WTC11 (cell line): ENCODE measurements at regions not wholly inside any gene's neighbourhood (a gene's known extent, or its start where the extent isn't known, plus 50 kb on each side); places are given as distances from the start of the nearest gene placed in this dataset.

ENCODE experiments used
- ATAC-seq: fragments of 200-7000 bp; cut with Tn5 transposase; 2 replicates; pipeline ENCODE4 v1.10.0; 2021; ENCODE audit warnings: mild to moderate bottlenecking, moderate library complexity
- CTCF ChIA-PET: fragments of 300-600 bp; sonication (Branson Sonifier 250); formaldehyde crosslinking; loops from one replicate; lab custom pipeline; 2021; ENCODE audit warnings: antibody characterized with exemption; lab: Charles Lee
- POLR2A ChIA-PET: fragments of 350-600 bp; sonication (Branson Sonifier 250); formaldehyde crosslinking; loops from one replicate; lab custom pipeline; 2021; ENCODE audit warnings: antibody characterized with exemption; lab: Charles Lee
- DNase-seq: peaks from one replicate; pipeline ENCODE4 v3.0.0; 2021; ENCODE audit warnings: low spot score
- H3K27ac Mint-ChIP-seq: 2 replicates; pipeline ENCODE4 v1.8.0; 2021; ENCODE audit warnings: mixed read lengths
- H3K27me3 Mint-ChIP-seq: 2 replicates; pipeline ENCODE4 v1.8.0; 2021; ENCODE audit warnings: low read depth, mild to moderate bottlenecking, moderate library complexity, mixed read lengths
- H3K36me3 Mint-ChIP-seq: 2 replicates; pipeline ENCODE4 v1.8.0; 2021; ENCODE audit warnings: mixed read lengths
- H3K4me1 Mint-ChIP-seq: 2 replicates; pipeline ENCODE4 v1.8.0; 2022; ENCODE audit warnings: mixed read lengths
- H3K4me3 Mint-ChIP-seq: 2 replicates; pipeline ENCODE4 v1.8.0; 2021; ENCODE audit warnings: mild to moderate bottlenecking, moderate library complexity, mixed read lengths
- H3K9me3 Mint-ChIP-seq: 2 replicates; pipeline ENCODE4 v1.8.0; 2021; ENCODE audit warnings: mixed read lengths
- ARID4B ChIP-seq: sonication (generic); formaldehyde crosslinking; IDR thresholded peaks from 2 replicates; pipeline ENCODE4 v1.8.0; 2023; ENCODE audit warnings: missing genetic modification reagents, mild to moderate bottlenecking, borderline replicate concordance
- ATF2 ChIP-seq: sonication (generic); formaldehyde crosslinking; IDR thresholded peaks from 2 replicates; pipeline ENCODE4 v1.8.1; 2022; ENCODE audit warnings: low read depth, missing genetic modification reagents, borderline replicate concordance
- CREM ChIP-seq: sonication (generic); formaldehyde crosslinking; IDR thresholded peaks from 2 replicates; pipeline ENCODE4 v1.8.1; 2022; ENCODE audit warnings: mild to moderate bottlenecking, missing genetic modification reagents, moderate library complexity
- GTF2I ChIP-seq: fragments of 250-450 bp; sonication (Bioruptor Pico); conservative IDR thresholded peaks from 2 replicates; pipeline ENCODE4 v1.4.0; 2021; ENCODE audit warnings: mild to moderate bottlenecking
- IRF2 ChIP-seq: sonication (generic); formaldehyde crosslinking; IDR thresholded peaks from 2 replicates; pipeline ENCODE4 v1.8.0; 2022; ENCODE audit warnings: low read depth, missing genetic modification reagents, borderline replicate concordance
- MXD4 ChIP-seq: fragments of 250-450 bp; sonication (Bioruptor Pico); IDR thresholded peaks from 2 replicates; pipeline ENCODE4 v1.8.0; 2021; ENCODE audit warnings: mild to moderate bottlenecking, moderate library complexity, borderline replicate concordance
- NR1H2 ChIP-seq: sonication (generic); formaldehyde crosslinking; IDR thresholded peaks from 2 replicates; pipeline ENCODE4 v1.9.0; 2021; ENCODE audit warnings: mild to moderate bottlenecking, moderate library complexity, missing genetic modification reagents
- RELA ChIP-seq: sonication (generic); formaldehyde crosslinking; IDR thresholded peaks from 2 replicates; pipeline ENCODE4 v1.8.1; 2022; ENCODE audit warnings: missing genetic modification reagents, mild to moderate bottlenecking, borderline replicate concordance
- RORB ChIP-seq: fragments of 250-450 bp; sonication (Bioruptor Pico); IDR thresholded peaks from 2 replicates; pipeline ENCODE4 v1.9.0; 2021; ENCODE audit warnings: mild to moderate bottlenecking
- SMAD3 ChIP-seq: sonication (generic); formaldehyde crosslinking; IDR thresholded peaks from 2 replicates; pipeline ENCODE4 v1.8.0; 2022; ENCODE audit warnings: missing genetic modification reagents, mild to moderate bottlenecking, borderline replicate concordance
- SP1 ChIP-seq: sonication (generic); formaldehyde crosslinking; conservative IDR thresholded peaks from 2 replicates; pipeline ENCODE4 v1.8.1; 2022; ENCODE audit warnings: missing genetic modification reagents
- TCF7 ChIP-seq: sonication (generic); formaldehyde crosslinking; IDR thresholded peaks from 2 replicates; pipeline ENCODE4 v1.8.0; 2022; ENCODE audit warnings: mild to moderate bottlenecking, low read depth, missing genetic modification reagents, moderate library complexity
- TEAD1 ChIP-seq: sonication (generic); formaldehyde crosslinking; IDR thresholded peaks from 2 replicates; pipeline ENCODE4 v1.8.0; 2022; ENCODE audit warnings: mild to moderate bottlenecking, missing genetic modification reagents
- TEAD4 ChIP-seq: sonication (generic); formaldehyde crosslinking; IDR thresholded peaks from 2 replicates; pipeline ENCODE4 v1.8.0; 2022; ENCODE audit warnings: mild to moderate bottlenecking, missing genetic modification reagents
- TP53 ChIP-seq: sonication (generic); formaldehyde crosslinking; IDR thresholded peaks from 2 replicates; pipeline ENCODE4 v1.8.1; 2023; ENCODE audit warnings: mild to moderate bottlenecking, missing genetic modification reagents
- USF1 ChIP-seq: sonication (generic); formaldehyde crosslinking; IDR thresholded peaks from 2 replicates; pipeline ENCODE4 v1.8.0; 2022; ENCODE audit warnings: mild to moderate bottlenecking, missing genetic modification reagents
- ZBTB21 ChIP-seq: sonication (generic); formaldehyde crosslinking; IDR thresholded peaks from 2 replicates; pipeline ENCODE4 v1.8.1; 2023; ENCODE audit warnings: mild to moderate bottlenecking, missing genetic modification reagents, borderline replicate concordance
- ZNF423 ChIP-seq: fragments of 250-450 bp; sonication (Bioruptor Pico); IDR thresholded peaks from 2 replicates; pipeline ENCODE4 v2.1.2; 2022; ENCODE audit warnings: mild to moderate bottlenecking, moderate library complexity
- ZNF671 ChIP-seq: fragments of 250-450 bp; sonication (Bioruptor Pico); IDR thresholded peaks from 2 replicates; pipeline ENCODE4 v1.8.0; 2021; ENCODE audit warnings: mild to moderate bottlenecking
- TF ChIP-seq, protein P1 (sequence below): sonication (generic); formaldehyde crosslinking; IDR thresholded peaks from 2 replicates; pipeline ENCODE4 v1.8.1; 2022; ENCODE audit warnings: mild to moderate bottlenecking, moderate library complexity, missing genetic modification reagents
- TF ChIP-seq, protein P2 (sequence below): fragments of 200-600 bp; IDR thresholded peaks from 2 replicates; pipeline ENCODE4 v1.8.0; 2022; ENCODE audit warnings: antibody characterized with exemption
- TF ChIP-seq, protein P3 (sequence below): sonication (generic); formaldehyde crosslinking; IDR thresholded peaks from 2 replicates; pipeline ENCODE4 v1.8.0; 2023; ENCODE audit warnings: mild to moderate bottlenecking, missing genetic modification reagents
- TF ChIP-seq, protein P4 (sequence below): sonication (generic); formaldehyde crosslinking; IDR thresholded peaks from 2 replicates; pipeline ENCODE4 v1.8.0; 2022; ENCODE audit warnings: mild to moderate bottlenecking, missing genetic modification reagents
- TF ChIP-seq, protein P5 (sequence below): fragments of 250-450 bp; sonication (Bioruptor Pico); IDR thresholded peaks from 2 replicates; pipeline ENCODE4 v1.9.0; 2021; ENCODE audit warnings: mild to moderate bottlenecking

GRCh38 chrX:40320819-40321218, 223.1 kb upstream of the BCOR start (continued):
- TF ChIP-seq, protein P1, sequence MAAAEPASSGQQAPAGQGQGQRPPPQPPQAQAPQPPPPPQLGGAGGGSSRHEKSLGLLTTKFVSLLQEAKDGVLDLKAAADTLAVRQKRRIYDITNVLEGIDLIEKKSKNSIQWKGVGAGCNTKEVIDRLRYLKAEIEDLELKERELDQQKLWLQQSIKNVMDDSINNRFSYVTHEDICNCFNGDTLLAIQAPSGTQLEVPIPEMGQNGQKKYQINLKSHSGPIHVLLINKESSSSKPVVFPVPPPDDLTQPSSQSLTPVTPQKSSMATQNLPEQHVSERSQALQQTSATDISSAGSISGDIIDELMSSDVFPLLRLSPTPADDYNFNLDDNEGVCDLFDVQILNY (CRISPR knock-in tag), result no peak
- TF ChIP-seq USF1 (CRISPR knock-in tag) (no peak), IRF2 (CRISPR knock-in tag) (no peak), CREM (no peak), SMAD3 (CRISPR knock-in tag) (no peak), TEAD1 (CRISPR knock-in tag) (no peak), ZBTB21 (CRISPR knock-in tag) (no peak)
- TF ChIP-seq, protein P2, sequence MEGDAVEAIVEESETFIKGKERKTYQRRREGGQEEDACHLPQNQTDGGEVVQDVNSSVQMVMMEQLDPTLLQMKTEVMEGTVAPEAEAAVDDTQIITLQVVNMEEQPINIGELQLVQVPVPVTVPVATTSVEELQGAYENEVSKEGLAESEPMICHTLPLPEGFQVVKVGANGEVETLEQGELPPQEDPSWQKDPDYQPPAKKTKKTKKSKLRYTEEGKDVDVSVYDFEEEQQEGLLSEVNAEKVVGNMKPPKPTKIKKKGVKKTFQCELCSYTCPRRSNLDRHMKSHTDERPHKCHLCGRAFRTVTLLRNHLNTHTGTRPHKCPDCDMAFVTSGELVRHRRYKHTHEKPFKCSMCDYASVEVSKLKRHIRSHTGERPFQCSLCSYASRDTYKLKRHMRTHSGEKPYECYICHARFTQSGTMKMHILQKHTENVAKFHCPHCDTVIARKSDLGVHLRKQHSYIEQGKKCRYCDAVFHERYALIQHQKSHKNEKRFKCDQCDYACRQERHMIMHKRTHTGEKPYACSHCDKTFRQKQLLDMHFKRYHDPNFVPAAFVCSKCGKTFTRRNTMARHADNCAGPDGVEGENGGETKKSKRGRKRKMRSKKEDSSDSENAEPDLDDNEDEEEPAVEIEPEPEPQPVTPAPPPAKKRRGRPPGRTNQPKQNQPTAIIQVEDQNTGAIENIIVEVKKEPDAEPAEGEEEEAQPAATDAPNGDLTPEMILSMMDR, result no peak
- TF ChIP-seq, all 79 proteins: peak for 0

DNA sequence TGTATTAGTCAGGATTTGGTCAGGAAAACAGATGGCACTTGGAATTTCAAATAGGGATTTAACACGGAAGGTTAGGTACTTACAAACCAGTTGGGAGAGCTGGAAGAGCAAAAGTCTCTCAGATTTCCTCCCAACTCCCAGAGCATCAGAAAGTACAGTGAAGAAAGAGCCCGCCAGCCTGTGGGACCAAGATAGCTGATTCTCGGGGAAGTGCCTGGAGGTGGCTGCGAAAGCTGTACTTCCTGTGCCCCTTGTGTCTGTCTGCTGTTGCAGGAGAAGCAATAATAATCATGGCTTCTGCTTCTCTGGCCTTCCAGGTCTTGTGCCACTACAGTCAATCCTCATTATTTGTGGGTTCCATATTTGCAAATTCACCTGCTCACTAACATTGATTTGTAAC, 221.0 kb upstream of the BCOR start:
- no peaks in the 10 kb centered on the region; the same call in 1 of the 2 replicates for H3K27me3 Mint-ChIP-seq
- CTCF ChIA-PET, result no interaction called here
- H3K4me3 Mint-ChIP-seq, result no peak overlapping the region
- POLR2A ChIA-PET, result no interaction called here
- ATAC-seq, result no peak
- no peak overlapping the region for H3K27ac Mint-ChIP-seq
- H3K4me1 Mint-ChIP-seq, result peaks cover 9% of the 10 kb centered on the region
- no peak for DNase-seq
- H3K9me3 Mint-ChIP-seq, result peaks cover 14% of the 10 kb centered on the region
- peaks cover 6% of the 10 kb centered on the region; the same call in 1 of the 2 replicates for H3K36me3 Mint-ChIP-seq
- TF ChIP-seq ATF2 (CRISPR knock-in tag) (no peak), MXD4 (CRISPR knock-in tag) (no peak), ZNF423 (CRISPR knock-in tag) (no peak), ZNF671 (CRISPR knock-in tag) (no peak), GTF2I (CRISPR knock-in tag) (no peak), ARID4B (CRISPR knock-in tag) (no peak), TCF7 (CRISPR knock-in tag) (no peak), RORB (CRISPR knock-in tag) (no peak), TEAD4 (no peak), SP1 (CRISPR knock-in tag) (no peak), RELA (CRISPR knock-in tag) (no peak), TP53 (CRISPR knock-in tag) (no peak), NR1H2 (CRISPR knock-in tag) (no peak)
- TF ChIP-seq, protein P3, sequence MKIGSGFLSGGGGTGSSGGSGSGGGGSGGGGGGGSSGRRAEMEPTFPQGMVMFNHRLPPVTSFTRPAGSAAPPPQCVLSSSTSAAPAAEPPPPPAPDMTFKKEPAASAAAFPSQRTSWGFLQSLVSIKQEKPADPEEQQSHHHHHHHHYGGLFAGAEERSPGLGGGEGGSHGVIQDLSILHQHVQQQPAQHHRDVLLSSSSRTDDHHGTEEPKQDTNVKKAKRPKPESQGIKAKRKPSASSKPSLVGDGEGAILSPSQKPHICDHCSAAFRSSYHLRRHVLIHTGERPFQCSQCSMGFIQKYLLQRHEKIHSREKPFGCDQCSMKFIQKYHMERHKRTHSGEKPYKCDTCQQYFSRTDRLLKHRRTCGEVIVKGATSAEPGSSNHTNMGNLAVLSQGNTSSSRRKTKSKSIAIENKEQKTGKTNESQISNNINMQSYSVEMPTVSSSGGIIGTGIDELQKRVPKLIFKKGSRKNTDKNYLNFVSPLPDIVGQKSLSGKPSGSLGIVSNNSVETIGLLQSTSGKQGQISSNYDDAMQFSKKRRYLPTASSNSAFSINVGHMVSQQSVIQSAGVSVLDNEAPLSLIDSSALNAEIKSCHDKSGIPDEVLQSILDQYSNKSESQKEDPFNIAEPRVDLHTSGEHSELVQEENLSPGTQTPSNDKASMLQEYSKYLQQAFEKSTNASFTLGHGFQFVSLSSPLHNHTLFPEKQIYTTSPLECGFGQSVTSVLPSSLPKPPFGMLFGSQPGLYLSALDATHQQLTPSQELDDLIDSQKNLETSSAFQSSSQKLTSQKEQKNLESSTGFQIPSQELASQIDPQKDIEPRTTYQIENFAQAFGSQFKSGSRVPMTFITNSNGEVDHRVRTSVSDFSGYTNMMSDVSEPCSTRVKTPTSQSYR (CRISPR knock-in tag), result no peak
- TF ChIP-seq, protein P4, sequence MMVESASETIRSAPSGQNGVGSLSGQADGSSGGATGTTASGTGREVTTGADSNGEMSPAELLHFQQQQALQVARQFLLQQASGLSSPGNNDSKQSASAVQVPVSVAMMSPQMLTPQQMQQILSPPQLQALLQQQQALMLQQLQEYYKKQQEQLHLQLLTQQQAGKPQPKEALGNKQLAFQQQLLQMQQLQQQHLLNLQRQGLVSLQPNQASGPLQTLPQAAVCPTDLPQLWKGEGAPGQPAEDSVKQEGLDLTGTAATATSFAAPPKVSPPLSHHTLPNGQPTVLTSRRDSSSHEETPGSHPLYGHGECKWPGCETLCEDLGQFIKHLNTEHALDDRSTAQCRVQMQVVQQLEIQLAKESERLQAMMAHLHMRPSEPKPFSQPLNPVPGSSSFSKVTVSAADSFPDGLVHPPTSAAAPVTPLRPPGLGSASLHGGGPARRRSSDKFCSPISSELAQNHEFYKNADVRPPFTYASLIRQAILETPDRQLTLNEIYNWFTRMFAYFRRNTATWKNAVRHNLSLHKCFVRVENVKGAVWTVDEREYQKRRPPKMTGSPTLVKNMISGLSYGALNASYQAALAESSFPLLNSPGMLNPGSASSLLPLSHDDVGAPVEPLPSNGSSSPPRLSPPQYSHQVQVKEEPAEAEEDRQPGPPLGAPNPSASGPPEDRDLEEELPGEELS (CRISPR knock-in tag), result no peak
- TF ChIP-seq, protein P5, sequence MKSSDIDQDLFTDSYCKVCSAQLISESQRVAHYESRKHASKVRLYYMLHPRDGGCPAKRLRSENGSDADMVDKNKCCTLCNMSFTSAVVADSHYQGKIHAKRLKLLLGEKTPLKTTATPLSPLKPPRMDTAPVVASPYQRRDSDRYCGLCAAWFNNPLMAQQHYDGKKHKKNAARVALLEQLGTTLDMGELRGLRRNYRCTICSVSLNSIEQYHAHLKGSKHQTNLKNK (CRISPR knock-in tag), result no peak
